Right forelimb (tissue), 1 donor: ENCODE measurements at regions not wholly inside any gene's neighbourhood (a gene's known extent, or its start where the extent isn't known, plus 50 kb on each side); places are given as distances from the start of the nearest gene placed in this dataset.
A peak's percentile ranks its signal among the peaks of the same experiment; 100 is the strongest.

Experiments used
- DNase-seq: peaks from one replicate; pipeline ENCODE4 v3.0.0-alpha.2; 2018

DNA sequence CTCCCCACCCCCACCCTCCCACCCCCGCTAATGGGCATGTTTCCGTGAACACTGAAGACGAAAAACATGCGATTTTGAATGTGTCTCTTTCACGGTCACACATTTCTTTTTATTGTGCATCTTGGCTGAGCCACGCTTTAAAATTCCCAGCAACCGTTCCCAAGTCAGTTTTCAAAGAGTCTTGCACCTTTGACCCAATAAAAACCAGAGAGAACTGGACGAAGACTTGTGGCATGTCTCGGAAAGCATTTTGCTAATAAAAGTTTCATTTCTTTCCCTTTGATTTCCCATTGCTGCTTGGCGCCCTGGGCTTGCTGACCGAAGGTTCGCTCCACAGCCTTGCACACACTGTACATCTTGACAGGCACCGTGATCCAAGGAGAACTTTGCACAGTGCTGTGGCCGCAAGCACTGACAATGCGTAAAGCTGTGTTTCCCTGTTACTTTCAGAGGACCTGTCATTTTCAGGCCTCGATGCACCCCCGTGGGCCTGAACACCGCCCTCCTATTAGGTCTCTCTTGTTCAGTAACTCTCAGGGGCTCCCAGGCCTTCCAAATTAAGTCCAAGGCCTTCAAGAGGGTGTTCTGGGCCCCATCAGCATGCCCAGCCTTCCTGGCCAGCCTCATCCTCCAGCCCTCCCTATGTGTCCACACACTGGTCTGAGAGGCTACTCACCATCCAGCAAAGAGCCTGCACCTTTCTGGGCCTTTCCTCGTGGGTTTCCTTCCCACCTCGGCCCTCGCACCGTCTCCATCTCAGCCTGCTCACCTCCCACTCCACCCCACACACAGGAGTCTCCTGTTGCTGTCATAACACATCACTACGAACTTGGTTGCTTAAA lies 63.4 kb upstream of the DIO3 start:
- DNase-seq, result peak; percentile 7

DNA sequence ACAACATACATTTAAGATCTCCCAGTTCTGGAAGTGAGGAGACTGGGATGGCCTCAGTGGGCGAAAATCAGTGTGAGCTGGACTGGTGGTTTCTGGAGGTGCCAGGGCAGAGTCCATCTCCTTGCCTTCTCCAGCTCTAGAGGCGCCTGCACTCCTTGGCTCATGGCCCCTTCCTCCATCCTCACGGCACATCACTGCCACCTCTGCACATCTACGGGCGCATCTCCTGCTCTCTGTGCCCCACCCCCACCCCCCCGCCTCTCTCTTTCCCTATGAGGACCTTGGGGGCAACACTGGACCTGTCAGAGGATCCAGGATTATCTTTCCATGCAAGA lies 62.8 kb upstream of the DIO3 start:
- DNase-seq, result peak; percentile 23

DNA sequence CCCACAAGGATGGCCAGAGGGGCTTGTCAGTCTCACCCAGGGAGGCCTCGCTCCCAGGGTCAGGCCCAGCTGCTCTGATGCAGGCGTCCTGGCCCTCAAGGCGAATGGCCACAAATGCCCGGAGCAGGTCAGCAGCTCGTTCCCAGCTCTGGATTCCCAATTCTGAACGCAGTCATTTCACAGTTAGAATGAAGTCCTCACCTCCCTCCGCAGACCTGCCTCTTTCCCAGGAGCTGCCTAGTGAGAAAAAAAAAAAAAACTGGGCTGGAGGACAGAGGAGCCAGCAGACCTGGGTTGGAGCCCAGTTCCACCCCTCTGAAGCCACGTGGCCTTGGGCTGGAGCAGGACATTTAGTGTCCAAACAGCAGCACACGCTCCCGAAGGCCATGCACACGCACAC lies 62.2 kb upstream of the DIO3 start:
- DNase-seq, result peak; percentile 7

DNA sequence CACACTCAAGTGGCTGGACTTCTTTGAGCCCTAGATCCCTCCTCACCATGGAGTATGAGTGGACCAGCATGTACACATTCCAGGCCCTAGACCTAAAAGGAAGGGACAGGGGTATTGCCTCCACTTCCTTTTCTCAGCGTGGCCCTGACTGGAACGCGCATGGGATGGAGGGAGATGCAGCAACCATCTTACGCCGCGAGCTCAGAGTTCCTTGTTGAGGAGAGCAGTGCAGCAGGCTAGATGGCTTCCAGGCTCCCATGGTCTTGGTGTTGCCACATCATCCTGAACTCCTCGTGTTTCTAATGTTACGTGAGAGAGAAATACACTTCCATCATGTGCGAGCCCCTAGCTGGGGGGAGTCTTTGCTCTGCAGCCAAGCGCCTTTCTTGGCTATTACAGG lies 61.8 kb upstream of the DIO3 start:
- DNase-seq, result peak; percentile 30

DNA sequence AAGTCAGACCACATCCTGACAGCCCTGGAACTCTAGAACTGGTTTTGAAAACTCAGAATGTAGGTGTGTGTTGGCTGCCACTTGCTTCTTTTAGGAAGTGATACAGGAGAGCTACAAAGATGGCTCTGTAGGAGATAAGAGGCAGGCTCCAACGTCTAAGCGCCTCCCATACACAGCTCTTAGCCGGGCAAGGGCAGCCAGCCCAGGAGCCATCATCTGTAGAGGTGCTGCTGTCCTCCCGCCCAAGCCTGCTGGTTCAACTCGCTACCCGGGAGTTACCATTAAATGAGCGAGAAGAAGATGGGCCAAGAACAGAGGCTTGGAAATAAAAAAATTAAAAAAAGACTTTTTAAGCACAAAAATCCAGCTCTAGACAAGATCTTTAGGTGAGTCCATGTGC lies 61.2 kb upstream of the DIO3 start:
- DNase-seq, result peak; percentile 31

DNA sequence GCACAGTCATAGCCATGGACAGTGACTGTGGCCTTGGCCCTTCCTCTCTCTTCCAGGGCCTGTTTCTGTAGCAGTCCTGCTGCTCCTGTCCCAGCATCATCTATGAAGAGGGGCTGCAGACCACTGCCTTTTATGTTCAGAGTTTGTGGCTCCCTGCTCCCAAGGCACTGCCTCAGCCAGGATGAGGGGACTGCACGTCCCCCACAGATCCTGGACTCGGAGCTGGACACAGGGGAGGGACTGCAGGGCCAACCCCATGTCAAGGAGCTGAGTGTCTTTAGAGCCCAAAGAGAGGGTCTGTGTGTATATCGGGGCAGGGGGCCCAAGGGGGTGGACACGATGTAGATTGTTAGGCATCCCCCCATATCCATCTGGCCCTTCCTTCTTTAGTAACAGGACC lies 60.6 kb upstream of the DIO3 start:
- no peak for DNase-seq

DNA sequence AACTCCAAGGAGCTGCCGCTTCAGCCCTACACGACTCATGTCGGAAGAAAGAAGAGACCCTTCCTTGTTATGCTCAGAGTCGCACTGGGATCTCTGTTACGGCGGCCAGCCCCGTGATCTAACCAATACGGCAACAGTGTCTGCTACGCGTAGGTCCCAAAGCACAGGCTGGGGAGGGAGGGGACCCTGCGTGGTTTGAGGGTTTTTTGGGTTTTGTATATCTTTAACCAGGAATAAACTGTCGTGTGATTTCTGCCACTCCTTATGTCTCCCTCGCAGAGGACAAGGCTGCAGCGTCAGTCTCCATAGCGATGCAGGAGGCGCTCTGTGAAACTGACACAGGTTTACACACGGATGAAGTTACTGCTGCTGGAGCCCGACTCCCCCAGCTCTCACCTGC lies 60.0 kb upstream of the DIO3 start:
- DNase-seq, result peak; percentile 32

DNA sequence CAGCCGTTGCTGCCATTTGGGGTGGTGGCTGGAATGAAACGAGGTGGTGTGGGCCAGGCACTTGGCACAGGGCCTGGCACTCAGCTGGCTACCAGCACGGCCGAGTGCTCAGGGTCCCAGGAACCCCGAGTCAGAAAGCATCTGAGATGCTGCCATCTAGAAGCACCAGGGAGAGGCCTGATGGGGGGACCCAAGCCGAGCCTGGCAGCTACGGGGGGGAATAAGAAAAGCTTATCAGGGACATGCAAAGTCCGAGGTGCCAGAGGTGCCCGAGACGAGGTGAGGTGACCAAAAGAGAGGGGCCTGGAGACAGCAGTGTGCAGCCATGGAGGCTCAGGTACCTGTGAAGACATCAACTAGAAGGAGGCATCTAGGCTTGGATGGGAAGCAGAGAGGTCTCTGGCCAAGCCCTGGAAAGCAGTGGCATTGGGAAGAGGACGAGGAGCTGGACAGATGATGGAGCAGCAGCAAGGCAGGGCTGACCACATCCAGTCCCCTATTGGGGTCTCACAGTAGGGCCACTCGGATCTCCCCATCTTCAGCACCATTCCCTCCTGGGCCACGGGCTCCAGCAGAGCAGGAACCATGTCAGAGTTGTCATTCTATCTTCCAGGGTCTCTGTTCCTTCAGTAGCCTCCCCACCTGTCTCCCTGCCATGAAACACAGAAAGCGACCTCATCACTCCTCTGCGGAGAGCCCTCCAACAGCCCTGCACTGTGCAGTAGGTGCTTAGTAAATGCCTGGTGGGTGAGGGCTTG lies 59.3 kb upstream of the DIO3 start:
- peak; percentile 28 for DNase-seq

DNA sequence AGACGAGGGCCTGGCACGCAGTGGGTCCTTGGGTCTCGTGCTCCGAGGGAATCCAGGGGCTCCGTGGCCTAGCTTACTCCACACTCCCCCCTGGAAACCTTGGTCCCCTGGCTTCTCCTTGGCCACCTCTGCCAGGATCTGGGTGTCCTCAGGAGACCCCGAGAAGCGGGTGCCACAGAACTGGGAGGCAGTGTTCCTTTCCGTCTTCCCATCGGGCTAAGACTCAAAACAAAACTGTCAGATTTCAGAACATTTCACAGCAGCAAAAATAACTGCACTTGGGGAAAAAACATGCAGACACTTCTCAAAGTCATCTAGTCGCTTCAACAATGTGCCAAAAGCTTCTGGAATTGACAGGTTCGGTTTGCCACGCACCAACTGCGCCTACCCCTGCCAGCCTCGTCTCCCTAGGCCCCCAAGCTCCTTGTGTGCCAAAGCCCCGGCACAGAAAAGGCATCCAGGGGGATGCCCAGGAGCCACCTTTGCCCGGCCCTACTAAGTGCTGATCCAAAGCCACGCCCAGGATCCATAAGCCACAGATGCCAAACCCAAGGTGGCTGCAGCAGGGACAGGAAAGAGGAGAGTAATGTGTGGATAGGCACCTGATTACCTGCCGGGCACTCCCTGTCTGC lies 58.4 kb upstream of the DIO3 start:
- DNase-seq, result peak; percentile 34

DNA sequence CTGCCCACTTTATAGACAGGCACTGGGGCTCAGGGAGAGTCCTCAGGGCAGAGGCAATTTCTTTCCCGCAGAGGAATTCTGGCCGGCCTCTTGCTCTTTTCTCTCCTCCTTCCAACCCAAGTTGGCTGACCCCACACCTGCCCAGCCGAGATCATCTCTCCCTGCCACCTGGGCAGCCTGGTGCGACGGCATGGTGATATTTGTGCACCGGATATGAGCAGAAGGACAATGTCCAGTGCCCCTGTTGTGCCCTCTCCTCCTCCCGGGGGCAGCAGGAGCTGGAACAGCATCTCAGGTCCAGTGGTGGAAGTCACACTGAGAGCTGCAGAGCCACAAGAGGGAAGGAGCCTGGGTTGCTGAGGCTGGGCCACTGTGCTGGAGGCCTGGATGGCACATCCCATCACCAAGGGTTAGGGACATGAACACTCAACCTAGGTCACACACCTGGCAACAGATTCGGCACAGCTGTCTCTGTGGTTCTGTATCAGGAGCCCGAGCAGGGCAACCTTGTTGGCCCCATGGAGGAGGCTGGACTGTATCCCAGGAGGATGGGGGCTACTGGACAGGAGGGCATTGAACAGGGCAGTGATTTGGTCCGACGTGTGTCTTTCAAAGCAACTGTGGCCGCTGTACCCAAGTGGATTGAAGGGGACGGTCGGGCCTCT lies 57.7 kb upstream of the DIO3 start:
- peak; percentile 9 for DNase-seq

DNA sequence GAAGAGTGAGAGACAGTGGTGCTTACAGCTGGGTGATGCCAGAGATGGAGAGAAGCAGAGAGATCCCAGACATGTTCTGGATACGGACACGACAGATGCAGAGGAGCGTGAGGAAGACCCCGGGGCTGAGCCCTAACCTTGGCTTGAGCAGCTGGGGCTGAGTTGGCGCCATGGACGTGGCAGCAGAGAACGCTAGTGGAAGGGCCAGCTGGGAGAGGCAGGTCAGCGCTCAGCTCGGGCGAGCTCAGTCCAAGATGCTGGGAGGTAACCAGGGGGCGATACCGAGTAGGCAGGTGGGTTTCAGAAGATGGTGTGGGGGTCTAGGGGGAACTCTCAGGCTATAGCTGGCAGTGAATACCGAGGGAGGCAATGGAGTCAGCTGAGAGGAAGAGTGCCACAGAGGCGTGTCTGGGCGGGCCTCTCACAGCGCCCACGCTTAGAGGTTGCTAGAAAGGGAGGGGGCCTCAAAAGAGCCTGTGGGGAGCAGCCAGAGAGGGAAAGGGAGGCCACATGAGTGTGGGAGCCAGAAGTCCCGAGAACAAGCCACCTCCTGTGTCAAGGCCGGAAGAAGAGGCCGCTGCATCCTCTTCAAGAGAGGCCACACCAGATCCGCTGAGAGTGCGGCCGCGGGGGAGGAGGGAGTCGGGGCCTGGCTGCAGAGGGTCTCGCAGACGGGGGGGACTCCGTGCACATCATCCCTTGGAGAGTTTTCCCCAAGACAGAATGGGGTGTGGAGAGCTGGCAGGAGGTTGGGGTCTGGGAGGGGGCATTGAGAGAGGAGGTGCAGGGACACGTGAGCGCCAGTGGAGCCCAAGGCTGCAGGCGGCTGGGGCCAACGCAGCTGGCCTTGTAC lies 57.0 kb upstream of the DIO3 start:
- peak; percentile 22 for DNase-seq

DNA sequence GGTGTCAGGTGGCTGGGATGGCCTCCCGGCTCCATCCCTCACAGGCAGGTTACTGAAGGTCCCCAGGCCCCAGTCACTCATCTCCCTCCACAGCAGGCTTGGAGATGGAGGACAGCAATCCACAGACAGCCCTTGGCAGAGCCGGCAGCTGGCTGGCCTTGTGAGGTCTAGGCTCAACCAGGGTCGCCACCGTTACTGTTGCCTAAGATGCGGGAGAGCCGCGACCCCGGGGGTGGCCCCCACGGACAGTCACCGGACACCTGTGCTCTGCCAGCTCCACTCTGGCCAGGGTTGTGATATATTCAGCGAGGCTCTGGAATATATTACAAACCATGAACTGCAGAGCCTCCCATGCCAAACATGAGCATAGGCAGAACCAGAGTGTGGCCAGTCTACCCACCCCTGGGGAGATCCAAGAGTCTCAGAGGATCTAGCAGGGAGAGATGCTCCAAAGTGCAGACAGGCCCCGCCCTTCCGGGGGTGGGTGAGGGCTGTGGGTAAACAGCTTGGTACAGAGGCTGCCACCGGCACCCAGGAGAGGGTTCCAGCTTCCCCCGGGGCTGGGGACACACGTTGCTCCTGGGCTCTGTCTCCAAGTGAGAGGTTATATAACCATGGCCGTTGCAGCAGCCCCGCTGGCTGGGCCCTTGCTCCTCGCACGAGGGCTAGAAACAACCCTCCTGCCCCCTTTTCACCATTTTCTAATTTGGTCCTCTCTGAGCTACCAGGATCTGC lies 55.9 kb upstream of the DIO3 start:
- DNase-seq, result peak; percentile 37

DNA sequence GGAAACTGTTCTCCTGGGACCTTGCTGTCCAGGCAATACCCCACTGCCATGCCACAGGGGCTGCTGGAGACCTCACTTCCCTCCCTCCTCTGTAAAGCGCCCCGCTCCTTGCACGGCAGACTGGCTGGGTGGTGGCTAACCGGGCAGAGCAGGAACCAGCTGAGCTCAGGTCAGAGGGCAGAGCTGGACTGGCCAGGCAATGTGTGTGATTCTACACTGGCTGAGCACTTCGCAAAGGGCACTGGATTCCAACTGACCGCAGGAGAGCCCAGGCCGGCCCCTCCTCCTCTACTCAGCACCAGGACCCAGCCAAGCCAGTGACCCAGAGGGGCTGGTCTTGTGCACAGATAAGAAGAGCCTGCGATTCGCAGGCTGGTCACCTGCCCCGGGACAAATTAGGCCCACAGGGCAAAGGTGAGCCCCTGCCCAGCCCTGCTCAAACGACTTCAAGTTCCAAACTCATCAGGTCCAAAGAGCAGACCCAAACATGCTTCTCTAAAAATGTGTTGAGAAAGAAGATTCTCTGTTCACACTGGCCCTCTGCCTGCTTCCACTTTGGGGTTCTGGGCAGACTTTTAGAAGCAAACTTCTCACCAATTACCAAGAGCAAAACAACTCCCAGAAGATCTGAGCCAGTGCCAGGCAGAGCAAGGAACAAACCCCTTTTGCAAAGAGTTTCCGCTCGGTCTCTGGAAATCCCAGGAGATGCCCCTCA lies 54.9 kb upstream of the DIO3 start:
- peak; percentile 47 for DNase-seq

DNA sequence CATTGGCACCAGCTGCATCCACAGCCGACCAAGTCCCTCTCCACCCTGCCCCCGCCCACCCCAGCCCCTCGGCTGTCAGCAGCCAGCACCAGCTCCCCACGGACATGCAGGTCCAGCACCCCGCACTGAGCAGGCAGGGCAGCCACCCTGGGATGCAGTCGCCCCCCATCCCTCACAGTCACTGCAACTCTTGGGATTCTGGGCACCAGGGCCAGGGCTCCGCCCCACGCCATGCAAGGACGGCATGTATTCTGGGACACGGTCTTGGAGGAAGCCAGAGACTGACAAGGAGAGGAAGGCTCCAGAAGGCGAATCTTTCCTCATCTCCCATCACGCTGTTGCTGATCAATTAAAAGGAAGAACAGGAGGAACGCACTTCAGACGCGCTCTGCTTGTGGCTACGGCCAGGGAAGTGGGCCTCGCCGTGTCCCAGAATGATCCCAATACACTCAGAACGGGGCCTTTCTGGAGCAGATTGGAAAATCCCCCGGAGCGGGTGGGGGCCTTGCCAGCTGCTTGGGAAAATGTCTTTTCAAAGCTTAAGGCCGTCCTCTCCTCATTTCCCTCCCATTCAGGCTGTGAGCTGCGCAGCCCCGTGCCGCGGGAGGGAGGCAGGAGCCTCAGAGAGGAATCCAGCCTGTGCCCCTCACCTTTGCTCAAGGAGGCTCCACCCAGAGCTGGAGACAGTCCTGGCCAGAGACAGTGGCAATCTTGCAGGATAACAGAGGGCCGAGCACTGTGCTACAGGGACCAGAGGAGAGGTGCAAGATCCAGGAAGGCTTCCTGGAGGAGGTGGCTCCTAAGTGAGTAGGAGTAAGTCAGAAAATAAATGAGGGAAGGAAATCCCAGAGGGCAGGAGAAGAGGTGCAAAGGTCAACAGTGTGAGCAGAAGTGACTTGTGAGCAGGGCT lies 54.1 kb upstream of the DIO3 start:
- peak; percentile 25 for DNase-seq

DNA sequence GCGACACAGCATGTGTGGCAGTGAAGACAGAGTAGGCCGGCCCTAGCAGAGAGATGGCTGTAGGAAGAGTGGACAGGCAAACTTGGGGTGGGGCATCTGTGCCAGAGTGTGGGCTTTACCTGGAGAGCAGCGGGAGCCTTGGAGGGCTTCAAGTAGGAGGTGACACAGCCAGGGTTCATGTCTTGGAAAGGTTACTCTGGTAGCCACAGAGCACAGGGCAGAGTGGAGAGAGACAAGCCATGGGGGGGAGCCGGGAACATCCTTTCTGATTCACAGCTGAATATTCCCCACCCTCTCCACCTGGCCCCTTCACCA lies 53.5 kb upstream of the DIO3 start:
- DNase-seq, result peak; percentile 21

DNA sequence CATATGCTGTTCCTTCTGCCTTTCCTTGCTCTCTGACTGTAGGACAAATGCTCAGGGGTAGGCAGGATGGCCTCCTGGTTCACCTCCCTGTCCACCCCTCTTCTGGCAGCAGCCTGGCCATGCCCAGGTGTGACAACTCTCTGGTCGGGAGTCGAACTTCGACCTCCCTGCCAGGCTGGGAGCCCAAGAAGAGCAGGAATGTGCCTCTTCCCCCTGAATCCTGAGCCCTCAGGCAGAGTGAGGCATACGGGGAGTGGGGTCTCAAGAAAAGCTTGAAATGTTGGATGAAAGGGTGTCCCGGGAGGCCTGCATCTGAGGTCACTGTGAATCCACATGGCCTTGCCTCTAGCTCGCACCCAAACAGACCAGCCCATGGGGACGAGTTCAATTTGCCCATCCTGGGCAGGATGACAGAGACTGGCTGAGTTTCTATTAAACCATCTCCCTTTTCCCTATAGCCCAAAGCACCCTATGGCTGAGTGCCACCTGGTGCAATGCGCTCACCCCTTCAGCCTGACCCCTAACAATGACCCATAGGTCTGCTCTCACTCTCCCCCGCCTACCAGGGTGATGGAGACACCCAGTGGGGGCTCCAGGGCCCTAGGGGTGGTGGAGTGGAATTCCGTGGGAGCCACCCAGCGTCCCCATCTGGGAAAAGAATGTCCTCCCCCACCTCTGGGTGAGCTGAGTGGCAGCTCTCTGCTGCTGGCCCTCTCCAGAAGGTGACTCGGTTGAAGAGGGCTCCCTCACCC lies 52.9 kb upstream of the DIO3 start:
- peak; percentile 26 for DNase-seq

DNA sequence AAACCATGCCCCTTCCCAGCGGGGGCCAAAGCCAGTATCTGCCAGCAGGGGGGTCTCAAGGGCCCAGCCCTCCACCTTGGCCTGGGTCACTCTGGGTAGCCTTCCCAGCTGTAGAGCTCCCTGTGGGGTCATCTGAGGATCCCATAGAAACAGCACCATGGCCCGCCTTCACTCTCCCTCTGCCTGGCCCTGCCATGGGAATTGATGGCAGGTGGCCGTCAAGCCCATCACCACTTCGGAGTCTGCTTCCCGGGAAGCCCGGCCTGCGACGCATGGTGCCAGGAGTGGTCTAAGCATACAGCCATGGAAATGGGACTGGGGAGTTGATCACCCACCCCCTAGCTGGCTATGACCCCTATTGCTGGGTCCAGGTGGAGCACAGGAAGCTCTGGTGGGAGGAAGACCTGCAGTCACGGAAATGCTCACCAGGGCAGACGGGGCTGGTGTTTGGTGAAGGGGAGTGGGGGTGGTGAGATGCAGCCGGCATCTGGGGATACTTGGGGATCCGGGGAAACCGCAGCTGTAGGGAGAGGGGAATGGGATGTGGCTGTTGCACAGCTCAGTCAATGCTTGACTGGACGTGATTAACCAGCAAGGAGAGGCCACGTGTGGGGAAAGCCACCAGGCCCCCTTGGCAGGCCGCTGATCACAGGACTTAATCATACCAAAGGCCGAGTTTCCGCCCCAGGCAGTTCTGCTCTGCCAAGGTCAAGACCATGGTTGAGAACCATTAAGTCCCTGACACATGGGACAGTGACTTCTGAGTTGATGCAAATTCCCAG lies 52.2 kb upstream of the DIO3 start:
- no peak for DNase-seq

DNA sequence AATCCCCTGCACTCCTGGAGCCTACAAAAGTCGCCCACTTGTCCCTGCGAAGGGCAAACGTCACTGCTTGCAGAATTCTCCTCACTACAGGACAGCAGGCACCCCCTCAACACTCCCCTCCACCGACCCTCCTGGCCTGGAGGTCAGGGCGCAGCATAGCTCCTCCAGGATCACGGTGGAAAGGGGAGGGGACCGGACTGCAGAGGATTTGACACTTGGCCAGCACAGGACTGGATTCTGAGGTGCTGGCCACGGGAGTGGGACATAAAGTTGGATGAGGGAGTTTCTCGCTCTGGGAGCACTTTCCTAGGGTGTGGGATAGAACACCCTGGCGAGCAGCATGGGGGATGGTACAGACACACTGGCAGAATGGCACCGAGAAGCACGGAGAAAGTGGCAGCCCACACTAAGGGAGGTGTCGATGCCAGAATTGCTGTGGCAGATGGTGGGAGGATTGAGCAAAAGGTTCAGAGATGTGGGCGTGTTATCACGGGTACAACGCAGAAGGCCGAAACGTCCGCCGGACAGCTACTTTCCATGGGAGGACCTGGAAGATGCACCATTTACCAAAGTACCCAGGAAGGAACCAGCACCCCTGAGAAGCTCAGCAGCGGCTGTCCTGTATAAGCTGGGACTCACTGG lies 51.4 kb upstream of the DIO3 start:
- DNase-seq, result no peak
